Tibial nerve (tissue), 4 donors: ENCODE measurements at regions not wholly inside any gene's neighbourhood (a gene's known extent, or its start where the extent isn't known, plus 50 kb on each side); places are given as distances from the start of the nearest gene placed in this dataset.

Source experiments
- CTCF ChIP-seq, 5 experiments: fragments of 200-600 bp in 3 of 5; fragments of 450-650 bp in 2 of 5; sonication (generic) in 3 of 5; IDR thresholded peaks; one replicate each; pipeline ENCODE4 v1.5.1; 2016 to 2019; ENCODE audit warnings: antibody characterized with exemption in 5 of 5, mild to moderate bottlenecking in 3 of 5, moderate library complexity in 2 of 5
- EP300 ChIP-seq, 2 donors: sonication (generic); formaldehyde crosslinking; IDR thresholded peaks; one replicate each; pipeline ENCODE4 v1.6.1; 2017; ENCODE audit warnings: antibody characterized with exemption in 2 of 2, mild to moderate bottlenecking in 1 of 2
- POLR2A ChIP-seq, 2 donors: fragments of 450-650 bp; IDR thresholded peaks; one replicate each; pipeline ENCODE4 v1.6.1; 2017; ENCODE audit warnings: antibody characterized with exemption in 2 of 2, mild to moderate bottlenecking in 2 of 2, moderate library complexity in 2 of 2

GRCh38 chr9:86720639-86721225, 226.6 kb downstream of the GAS1 start:
- no peak for TF ChIP-seq CTCF (IDR thresholded peaks at IDR 0.05)
- TF ChIP-seq POLR2A (IDR thresholded peaks at IDR 0.05) = no peak
- no peak for TF ChIP-seq EP300 (IDR thresholded peaks at IDR 0.05)
